SK-N-MC (cell line): ENCODE measurements at regions not wholly inside any gene's neighbourhood (a gene's known extent, or its start where the extent isn't known, plus 50 kb on each side); places are given as distances from the start of the nearest gene placed in this dataset.
"Not testable (repeated sequence)": the region's sequence is repeated elsewhere in the genome, so short reads cannot be mapped to it uniquely, and the experiment has no call there.

Experiments used
- DNase-seq: peaks from one replicate; pipeline ENCODE4 v3.0.0-alpha.2; 2011; ENCODE audit warnings: low read depth, low spot score
- H3K27ac ChIP-seq: fragments of 200-600 bp; sonication (generic); 2 replicates; pipeline ENCODE4 v1.5.1; 2016; ENCODE audit warnings: mixed run types
- H3K36me3 ChIP-seq: fragments of 200-600 bp; sonication (generic); 2 replicates; pipeline ENCODE4 v1.6.1; 2017; ENCODE audit warnings: antibody characterized with exemption, low read length, mixed read lengths; ENCODE audit not compliant: insufficient read depth
- H3K4me3 ChIP-seq: fragments of 200-600 bp; sonication (generic); 2 replicates; pipeline ENCODE4 v1.5.1; 2016
- H3K9ac ChIP-seq: fragments of 200-600 bp; sonication (generic); 2 replicates; pipeline ENCODE4 v1.8.0; 2017; ENCODE audit warnings: mixed run types, mixed read lengths; ENCODE audit not compliant: insufficient read length
- H3K9me3 ChIP-seq: fragments of 200-600 bp; sonication (generic); 2 replicates; pipeline ENCODE4 v1.6.1; 2017; ENCODE audit warnings: low read depth, mild to moderate bottlenecking, antibody characterized with exemption, low read length, moderate library complexity, mixed read lengths
- EZH2 ChIP-seq: fragments of 200-600 bp; sonication (generic); IDR thresholded peaks from one replicate; pipeline ENCODE4 v1.6.1; 2017; ENCODE audit warnings: antibody characterized with exemption
- FOXP2 ChIP-seq: optimal IDR thresholded peaks from 2 replicates; pipeline ENCODE3; 2011; ENCODE audit warnings: mild to moderate bottlenecking, moderate library complexity; ENCODE audit not compliant: insufficient read depth; ENCODE audit errors: extremely low read length, control extremely low read depth
- POLR2AphosphoS5 ChIP-seq: IDR thresholded peaks from 2 replicates; pipeline ENCODE4 v1.6.1; 2012; ENCODE audit warnings: mild to moderate bottlenecking, low read depth, low read length, borderline replicate concordance

- H3K27ac ChIP-seq, H3K9me3 ChIP-seq, H3K9ac ChIP-seq, H3K4me3 ChIP-seq, DNase-seq, H3K36me3 ChIP-seq: not testable (repeated sequence)
These were observed 215.1 kb upstream of the CCL2 start for GRCh38 chr17:34039759-34040555.

- no peak overlapping the region for H3K9ac ChIP-seq
- H3K4me3 ChIP-seq = no peak overlapping the region
- TF ChIP-seq POLR2AphosphoS5 = no peak
- no peak for TF ChIP-seq EZH2
- no peak for TF ChIP-seq FOXP2
- H3K9me3 ChIP-seq = no peaks in the 10 kb centered on the region
- no peak overlapping the region for H3K27ac ChIP-seq
- DNase-seq = no peak
- H3K36me3 ChIP-seq = no peaks in the 10 kb centered on the region
These were observed 209.1 kb upstream of the CCL2 start for GRCh38 chr17:34045990-34046389.

- no peak overlapping the region for H3K4me3 ChIP-seq
- no peak overlapping the region for H3K9ac ChIP-seq
- no peak for TF ChIP-seq POLR2AphosphoS5
- no peak for TF ChIP-seq FOXP2
- no peak for TF ChIP-seq EZH2
- H3K9me3 ChIP-seq = no peaks in the 10 kb centered on the region
- H3K36me3 ChIP-seq = no peaks in the 10 kb centered on the region
- H3K27ac ChIP-seq = no peak overlapping the region
- no peak for DNase-seq
These were observed 204.0 kb upstream of the CCL2 start for GRCh38 chr17:34051046-34051445.

- no peaks in the 10 kb centered on the region for H3K36me3 ChIP-seq
- no peak for DNase-seq
- no peak overlapping the region for H3K4me3 ChIP-seq
- no peaks in the 10 kb centered on the region for H3K9me3 ChIP-seq
- no peak overlapping the region for H3K27ac ChIP-seq
- no peak for TF ChIP-seq POLR2AphosphoS5
- no peak for TF ChIP-seq EZH2
- TF ChIP-seq FOXP2 = no peak
- no peak overlapping the region for H3K9ac ChIP-seq
These were observed 200.6 kb upstream of the CCL2 start for GRCh38 chr17:34054495-34054894.

GRCh38 chr17:34055606-34056005 lies 199.5 kb upstream of the CCL2 start:
- Histone ChIP-seq H3K9ac (no peak overlapping the region), H3K4me3 (no peak overlapping the region), H3K9me3 (no peaks in the 10 kb centered on the region), H3K27ac (no peak overlapping the region), H3K36me3 (no peaks in the 10 kb centered on the region)
- no peak for DNase-seq
- TF ChIP-seq POLR2AphosphoS5 = no peak
- TF ChIP-seq FOXP2 = no peak
- TF ChIP-seq EZH2 = no peak

GRCh38 chr17:34059423-34060220 lies 195.5 kb upstream of the CCL2 start:
- TF ChIP-seq EZH2 (no peak), POLR2AphosphoS5 (no peak), FOXP2 (no peak)
- no peak overlapping the region for H3K9ac ChIP-seq

GRCh38 chr17:34066528-34066927 lies 188.6 kb upstream of the CCL2 start:
- no peak overlapping the region for H3K27ac ChIP-seq
- H3K9me3 ChIP-seq = no peaks in the 10 kb centered on the region
- TF ChIP-seq FOXP2 (no peak), POLR2AphosphoS5 (no peak), EZH2 (no peak)
- H3K36me3 ChIP-seq = no peaks in the 10 kb centered on the region
- no peak overlapping the region for H3K9ac ChIP-seq
- no peak for DNase-seq
- no peak overlapping the region for H3K4me3 ChIP-seq

More at GRCh38 chr17:34059423-34060220, 195.5 kb upstream of the CCL2 start:
- Histone ChIP-seq H3K27ac (no peak overlapping the region), H3K9me3 (no peaks in the 10 kb centered on the region), H3K4me3 (no peak overlapping the region), H3K36me3 (no peaks in the 10 kb centered on the region)
- DNase-seq = no peak

- no peak for TF ChIP-seq EZH2
- TF ChIP-seq FOXP2 = no peak
- no peak for TF ChIP-seq POLR2AphosphoS5
- H3K36me3 ChIP-seq = no peaks in the 10 kb centered on the region
- no peak overlapping the region for H3K4me3 ChIP-seq
- H3K9me3 ChIP-seq = no peaks in the 10 kb centered on the region
- no peak overlapping the region for H3K27ac ChIP-seq
- H3K9ac ChIP-seq = no peak overlapping the region
- DNase-seq = no peak
These were observed 188.1 kb upstream of the CCL2 start for GRCh38 chr17:34067011-34067410.
